T-helper 2 cell treated with Interferon-gamma antibody and Interleukin-4, amounts not matched to agents 5 μg/mL and 100 μg/mL, for 36 hours (primary cell): ENCODE measurements at regions not wholly inside any gene's neighbourhood (a gene's known extent, or its start where the extent isn't known, plus 50 kb on each side); places are given as distances from the start of the nearest gene placed in this dataset.

Experiments used
- DNase-seq: peaks from one replicate; pipeline ENCODE4 v3.0.0; 2021; ENCODE audit warnings: low spot score
- H3K27ac Mint-ChIP-seq: one replicate; pipeline ENCODE4 v1.8.0; 2021; ENCODE audit warnings: mild to moderate bottlenecking, mixed read lengths
- H3K27me3 Mint-ChIP-seq: one replicate; pipeline ENCODE4 v1.8.0; 2021; ENCODE audit warnings: low read depth, mixed read lengths
- H3K36me3 Mint-ChIP-seq: one replicate; pipeline ENCODE4 v1.8.0; 2021; ENCODE audit warnings: low read depth, mixed read lengths
- H3K4me1 Mint-ChIP-seq: one replicate; pipeline ENCODE4 v1.8.0; 2021; ENCODE audit warnings: low read depth, mixed read lengths
- H3K4me3 Mint-ChIP-seq: one replicate; pipeline ENCODE4 v1.8.0; 2022; ENCODE audit warnings: mild to moderate bottlenecking, moderate library complexity, mixed read lengths
- H3K9me3 Mint-ChIP-seq: one replicate; pipeline ENCODE4 v1.8.0; 2021; ENCODE audit warnings: mixed read lengths

- no peaks in the 10 kb centered on the region for H3K36me3 Mint-ChIP-seq
- H3K27me3 Mint-ChIP-seq, result no peaks in the 10 kb centered on the region
- H3K4me3 Mint-ChIP-seq, result no peak overlapping the region
- no peak overlapping the region for H3K27ac Mint-ChIP-seq
- peaks cover 37% of the 10 kb centered on the region for H3K9me3 Mint-ChIP-seq
- H3K4me1 Mint-ChIP-seq, result no peaks in the 10 kb centered on the region
- no peak for DNase-seq
Measured at GRCh38 chr3:80023010-80023409, 255.2 kb upstream of the ROBO1 start.

GRCh38 chr3:80018375-80018774 lies 250.6 kb upstream of the ROBO1 start:
- Mint-ChIP-seq H3K9me3 (peaks cover 26% of the 10 kb centered on the region), H3K27ac (no peak overlapping the region), H3K27me3 (no peaks in the 10 kb centered on the region), H3K4me3 (no peak overlapping the region), H3K36me3 (no peaks in the 10 kb centered on the region), H3K4me1 (no peaks in the 10 kb centered on the region)
- DNase-seq, result no peak

DNA sequence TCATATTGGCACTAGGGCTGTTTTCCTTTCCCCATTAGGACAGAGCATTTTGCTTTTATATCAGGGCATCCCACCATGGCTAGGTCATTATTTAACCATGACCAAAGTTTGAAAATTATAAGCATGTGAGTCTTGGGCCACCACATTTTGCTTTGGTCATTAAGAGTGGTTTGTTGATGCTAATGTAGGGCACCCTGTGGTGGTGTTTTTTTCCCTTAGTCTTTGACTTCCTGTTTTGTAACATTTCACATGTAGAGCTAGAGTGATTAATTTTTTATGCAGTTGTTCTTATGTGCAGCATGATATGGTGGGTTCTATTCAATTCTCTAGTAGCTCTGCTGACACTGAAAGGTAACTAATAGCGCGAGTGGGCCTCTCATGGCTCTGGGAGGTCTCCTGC lies 249.6 kb upstream of the ROBO1 start:
- Mint-ChIP-seq H3K9me3 (peaks cover 24% of the 10 kb centered on the region), H3K27me3 (no peaks in the 10 kb centered on the region), H3K4me1 (no peaks in the 10 kb centered on the region), H3K36me3 (no peaks in the 10 kb centered on the region), H3K4me3 (no peak overlapping the region), H3K27ac (no peak overlapping the region)
- no peak for DNase-seq

GRCh38 chr3:80014576-80014975 lies 246.8 kb upstream of the ROBO1 start:
- H3K36me3 Mint-ChIP-seq, result no peaks in the 10 kb centered on the region
- H3K27ac Mint-ChIP-seq, result no peak overlapping the region
- DNase-seq, result no peak
- H3K9me3 Mint-ChIP-seq, result peaks cover 9% of the 10 kb centered on the region
- no peaks in the 10 kb centered on the region for H3K4me1 Mint-ChIP-seq
- H3K27me3 Mint-ChIP-seq, result no peaks in the 10 kb centered on the region
- H3K4me3 Mint-ChIP-seq, result no peak overlapping the region

GRCh38 chr3:80010021-80010571 lies 242.3 kb upstream of the ROBO1 start:
- Mint-ChIP-seq H3K9me3 (peaks cover 18% of the 10 kb centered on the region), H3K36me3 (no peaks in the 10 kb centered on the region), H3K4me3 (no peak overlapping the region), H3K27ac (no peak overlapping the region), H3K27me3 (no peaks in the 10 kb centered on the region), H3K4me1 (no peaks in the 10 kb centered on the region)
- DNase-seq, result no peak

GRCh38 chr3:80007522-80007921 lies 239.7 kb upstream of the ROBO1 start:
- Mint-ChIP-seq H3K27ac (no peak overlapping the region), H3K9me3 (peaks cover 23% of the 10 kb centered on the region), H3K36me3 (no peaks in the 10 kb centered on the region), H3K4me3 (no peak overlapping the region), H3K27me3 (no peaks in the 10 kb centered on the region), H3K4me1 (no peaks in the 10 kb centered on the region)
- DNase-seq, result no peak

GRCh38 chr3:80006315-80006714 lies 238.5 kb upstream of the ROBO1 start:
- no peaks in the 10 kb centered on the region for H3K36me3 Mint-ChIP-seq
- DNase-seq, result no peak
- no peak overlapping the region for H3K4me3 Mint-ChIP-seq
- no peak overlapping the region for H3K27ac Mint-ChIP-seq
- peaks cover 18% of the 10 kb centered on the region for H3K9me3 Mint-ChIP-seq
- no peaks in the 10 kb centered on the region for H3K4me1 Mint-ChIP-seq
- no peaks in the 10 kb centered on the region for H3K27me3 Mint-ChIP-seq

- Mint-ChIP-seq H3K36me3 (no peaks in the 10 kb centered on the region), H3K4me3 (no peak overlapping the region), H3K27ac (no peak overlapping the region), H3K4me1 (no peaks in the 10 kb centered on the region), H3K9me3 (peaks cover 27% of the 10 kb centered on the region), H3K27me3 (no peaks in the 10 kb centered on the region)
- DNase-seq, result no peak
Measured at GRCh38 chr3:80000022-80000421, 232.2 kb upstream of the ROBO1 start.

DNA sequence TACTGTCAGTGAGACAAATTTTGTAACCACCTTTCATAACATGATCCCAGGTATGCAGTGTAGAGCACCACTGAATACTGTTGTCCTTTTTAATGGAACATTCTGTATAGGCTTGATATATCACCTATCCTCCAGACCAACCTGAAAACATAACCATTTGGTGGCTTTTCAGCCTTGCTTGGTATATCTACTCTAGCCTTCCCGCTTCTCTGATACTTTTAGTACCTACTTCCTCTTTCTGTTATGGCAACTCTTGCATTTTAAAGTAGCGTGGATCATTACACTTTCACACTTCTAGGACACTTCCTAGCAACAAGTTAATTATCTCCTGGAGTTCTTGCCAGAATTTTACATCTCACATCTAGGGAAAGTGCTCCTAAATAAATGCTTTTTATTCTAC lies 226.6 kb upstream of the ROBO1 start:
- Mint-ChIP-seq H3K9me3 (peaks cover 43% of the 10 kb centered on the region), H3K4me1 (no peaks in the 10 kb centered on the region), H3K36me3 (no peaks in the 10 kb centered on the region), H3K4me3 (no peak overlapping the region), H3K27me3 (no peaks in the 10 kb centered on the region), H3K27ac (no peak overlapping the region)
- no peak for DNase-seq

DNA sequence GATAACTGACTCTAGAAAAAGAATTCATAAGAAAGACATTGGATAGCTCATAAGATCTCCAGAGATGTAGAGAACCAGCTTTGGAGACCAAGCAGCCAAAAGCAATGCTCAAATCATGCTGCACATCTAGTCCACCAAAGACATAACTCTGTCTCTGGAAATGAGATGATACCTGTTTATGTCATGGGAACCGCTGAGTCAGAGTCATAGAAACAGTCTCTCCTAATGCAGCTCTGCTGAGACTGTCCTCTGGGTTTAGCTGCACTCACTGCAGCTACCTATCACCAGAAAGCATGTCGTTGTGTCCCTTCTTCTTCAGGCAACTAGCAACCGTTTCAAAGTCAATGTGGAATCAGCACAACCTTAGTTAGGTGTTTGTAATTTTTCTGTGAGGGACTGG lies 218.5 kb upstream of the ROBO1 start:
- Mint-ChIP-seq H3K36me3 (no peaks in the 10 kb centered on the region), H3K27me3 (no peaks in the 10 kb centered on the region), H3K4me1 (no peaks in the 10 kb centered on the region), H3K9me3 (peaks cover 32% of the 10 kb centered on the region), H3K27ac (no peak overlapping the region), H3K4me3 (no peak overlapping the region)
- DNase-seq, result no peak

- Mint-ChIP-seq H3K4me1 (no peaks in the 10 kb centered on the region), H3K4me3 (no peak overlapping the region), H3K36me3 (no peaks in the 10 kb centered on the region), H3K27ac (no peak overlapping the region), H3K27me3 (no peaks in the 10 kb centered on the region), H3K9me3 (peaks cover 32% of the 10 kb centered on the region)
- DNase-seq, result no peak
Measured at GRCh38 chr3:79985816-79986215, 218.0 kb upstream of the ROBO1 start.

- H3K4me3 Mint-ChIP-seq, result no peak overlapping the region
- H3K4me1 Mint-ChIP-seq, result no peaks in the 10 kb centered on the region
- no peaks in the 10 kb centered on the region for H3K36me3 Mint-ChIP-seq
- peaks cover 40% of the 10 kb centered on the region for H3K9me3 Mint-ChIP-seq
- no peak for DNase-seq
- H3K27ac Mint-ChIP-seq, result no peak overlapping the region
- no peaks in the 10 kb centered on the region for H3K27me3 Mint-ChIP-seq
Measured at GRCh38 chr3:79983118-79983517, 215.3 kb upstream of the ROBO1 start.

- Mint-ChIP-seq H3K36me3 (no peaks in the 10 kb centered on the region), H3K4me1 (no peaks in the 10 kb centered on the region), H3K9me3 (peaks cover 48% of the 10 kb centered on the region), H3K27me3 (no peaks in the 10 kb centered on the region), H3K4me3 (no peak overlapping the region), H3K27ac (no peak overlapping the region)
- DNase-seq, result no peak
Measured at GRCh38 chr3:79979990-79980389, 212.2 kb upstream of the ROBO1 start.

GRCh38 chr3:79976466-79976865 lies 208.7 kb upstream of the ROBO1 start:
- no peaks in the 10 kb centered on the region for H3K4me1 Mint-ChIP-seq
- no peak overlapping the region for H3K27ac Mint-ChIP-seq
- no peaks in the 10 kb centered on the region for H3K36me3 Mint-ChIP-seq
- DNase-seq, result no peak
- peaks cover 40% of the 10 kb centered on the region for H3K9me3 Mint-ChIP-seq
- H3K27me3 Mint-ChIP-seq, result no peaks in the 10 kb centered on the region
- no peak overlapping the region for H3K4me3 Mint-ChIP-seq

DNA sequence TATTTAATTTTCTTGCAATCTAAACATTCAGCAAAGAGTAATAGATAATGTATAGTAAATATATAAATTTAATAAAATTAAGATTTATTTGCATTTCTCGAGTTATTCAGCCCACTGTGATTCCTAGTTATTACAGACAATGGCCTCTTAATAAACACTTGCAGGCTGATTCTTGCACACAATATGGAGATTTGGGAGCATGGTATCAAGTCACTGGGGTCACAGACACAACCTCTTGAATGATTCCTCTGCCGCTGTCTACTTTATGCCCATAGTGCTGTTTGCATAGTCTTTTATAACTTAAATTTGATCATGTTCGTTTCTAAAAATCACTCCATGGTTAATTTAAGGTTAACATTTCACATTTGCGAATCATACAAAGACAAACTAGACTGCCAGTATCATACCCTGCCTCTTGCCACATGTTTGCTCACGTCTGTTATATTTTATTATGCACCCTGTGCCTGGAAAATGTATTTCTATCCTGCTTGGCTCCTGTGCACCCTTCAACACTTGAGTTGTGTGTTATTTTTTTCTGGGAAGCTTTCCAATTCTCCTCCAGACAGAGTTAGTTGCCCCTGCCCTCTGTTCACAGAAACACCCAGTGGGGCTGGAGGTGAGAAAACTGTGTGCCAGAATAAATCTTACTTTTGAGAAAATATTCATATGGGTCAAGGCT lies 206.3 kb upstream of the ROBO1 start:
- H3K27me3 Mint-ChIP-seq, result no peaks in the 10 kb centered on the region
- DNase-seq, result no peak
- H3K4me3 Mint-ChIP-seq, result no peak overlapping the region
- no peaks in the 10 kb centered on the region for H3K36me3 Mint-ChIP-seq
- H3K27ac Mint-ChIP-seq, result no peak overlapping the region
- H3K4me1 Mint-ChIP-seq, result no peaks in the 10 kb centered on the region
- peaks cover 30% of the 10 kb centered on the region for H3K9me3 Mint-ChIP-seq
